Heart left ventricle (tissue), 13 donors: ENCODE measurements at regions not wholly inside any gene's neighbourhood (a gene's known extent, or its start where the extent isn't known, plus 50 kb on each side); places are given as distances from the start of the nearest gene placed in this dataset.

Source experiments
- CTCF ChIP-seq, 12 donors: fragments of 200-600 bp; sonication (generic) in 4 of 12; IDR thresholded peaks; one replicate each; pipeline versions ENCODE4 v1.5.0 to v1.8.0; 2018 to 2022; ENCODE audit warnings: antibody characterized with exemption in 12 of 12, mild to moderate bottlenecking in 5 of 12
- POLR2A ChIP-seq, 2 donors: fragments of 450-650 bp; IDR thresholded peaks; one replicate each; pipeline ENCODE4 v1.6.1; 2017; ENCODE audit warnings: antibody characterized with exemption in 2 of 2, mild to moderate bottlenecking in 2 of 2, moderate library complexity in 2 of 2
- donor health status: ischemic (EF 13 %, LVEDD 7.1; RV severe dilation, severe dysfunction).
- donor health status: DM: no; HTN: yes; CAD: no.
- donor health status: DM: no; HTN: no; CAD: no.
- donor health status: ischemic (EF 25% LVEDD 6.9; RV normal size, moderate dysfunction).
- donor health status: ischemic (EF 25% LVEDD 5.7; RV mildly dilated, moderate dysfunction).
- donor health status: ischemic (EF 35%, LVEDD 5.7; RV mildly dilated, moderate dysfunction).
- donor health status: nonischemic (EF 11% LVEDD 7.7; RV severe dilation, severe dysfunction).
- donor health status: DM: yes; HTN: yes; CAD: no.
- donor health status: PGD.
- donor health status: ischemic (EF 29% LVEDD 5.4; RV normal size, mild dysfunction).
- donor health status: nonischemic (EF 23%, LVEDD 6.1; RV moderate dilation, normal function).

- TF ChIP-seq CTCF (IDR thresholded peaks at IDR 0.05) (no peak), POLR2A (IDR thresholded peaks at IDR 0.05) (no peak)
Measured at GRCh38 chr1:168372861-168373371, 92.2 kb downstream of the TBX19 start.
